ENCODE measurements at regions not wholly inside any gene's neighbourhood (a gene's known extent, or its start where the extent isn't known, plus 50 kb on each side); places are given as distances from the start of the nearest gene placed in this dataset.

DNA sequence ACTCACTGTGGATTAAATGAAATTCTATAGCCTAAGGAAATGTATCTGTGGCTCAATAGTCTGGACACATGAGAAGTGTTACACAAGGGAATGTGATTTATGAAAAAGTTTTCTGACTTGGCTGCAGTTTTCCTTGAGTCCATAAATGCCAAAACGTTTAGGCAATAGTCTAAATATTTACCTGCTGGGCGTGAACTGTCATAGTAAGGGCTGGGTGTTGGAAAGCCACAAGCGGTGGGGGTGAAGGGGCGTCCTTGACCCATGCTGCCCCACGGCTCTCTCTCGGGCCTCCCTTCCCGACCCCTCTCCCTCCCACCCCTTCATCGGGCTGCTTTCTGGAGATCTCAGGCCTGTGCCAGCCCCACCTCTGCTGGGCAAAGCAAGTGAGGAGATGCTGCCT is 223.7 kb downstream of the BUB3 start:
- no peak for ATAC-seq
- TF ChIP-seq ISL1 (CRISPR knock-in tag; IDR thresholded peaks at IDR 0.05), result no peak
- TF ChIP-seq ARNTL (CRISPR knock-in tag; IDR thresholded peaks at IDR 0.05; ENCODE audit: borderline replicate concordance, low read depth), result no peak
- TF ChIP-seq ZFP30 (CRISPR knock-in tag; IDR thresholded peaks at IDR 0.05), result no peak

DNA sequence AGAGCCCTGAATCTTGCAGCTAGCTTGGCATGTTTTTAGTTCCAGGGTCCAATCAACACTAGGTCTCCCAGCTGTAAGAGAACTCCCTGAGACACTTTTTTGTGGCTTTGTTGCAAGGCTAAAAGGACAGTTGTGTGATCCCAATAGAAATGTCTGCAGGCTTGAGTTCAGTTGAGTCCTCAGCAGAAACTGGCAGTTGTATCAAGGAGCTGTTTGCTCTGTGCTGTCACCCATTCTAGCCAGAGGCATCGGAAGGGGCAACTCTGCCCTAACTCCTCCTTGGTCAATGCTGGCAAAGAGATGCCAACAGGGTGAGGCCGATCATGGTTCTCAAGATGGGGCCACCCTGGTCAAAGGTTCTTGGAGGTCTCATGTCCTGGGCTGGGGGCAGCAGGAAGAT is 224.1 kb downstream of the BUB3 start:
- no peak for ATAC-seq
- no peak for TF ChIP-seq PPARA (CRISPR knock-in tag; IDR thresholded peaks at IDR 0.05; ENCODE audit: borderline replicate concordance)
- no peak for TF ChIP-seq TCF4 (CRISPR knock-in tag; IDR thresholded peaks at IDR 0.05; ENCODE audit: borderline replicate concordance)
- no peak for TF ChIP-seq ESRRG (CRISPR knock-in tag; IDR thresholded peaks at IDR 0.05)
- TF ChIP-seq, protein P1, sequence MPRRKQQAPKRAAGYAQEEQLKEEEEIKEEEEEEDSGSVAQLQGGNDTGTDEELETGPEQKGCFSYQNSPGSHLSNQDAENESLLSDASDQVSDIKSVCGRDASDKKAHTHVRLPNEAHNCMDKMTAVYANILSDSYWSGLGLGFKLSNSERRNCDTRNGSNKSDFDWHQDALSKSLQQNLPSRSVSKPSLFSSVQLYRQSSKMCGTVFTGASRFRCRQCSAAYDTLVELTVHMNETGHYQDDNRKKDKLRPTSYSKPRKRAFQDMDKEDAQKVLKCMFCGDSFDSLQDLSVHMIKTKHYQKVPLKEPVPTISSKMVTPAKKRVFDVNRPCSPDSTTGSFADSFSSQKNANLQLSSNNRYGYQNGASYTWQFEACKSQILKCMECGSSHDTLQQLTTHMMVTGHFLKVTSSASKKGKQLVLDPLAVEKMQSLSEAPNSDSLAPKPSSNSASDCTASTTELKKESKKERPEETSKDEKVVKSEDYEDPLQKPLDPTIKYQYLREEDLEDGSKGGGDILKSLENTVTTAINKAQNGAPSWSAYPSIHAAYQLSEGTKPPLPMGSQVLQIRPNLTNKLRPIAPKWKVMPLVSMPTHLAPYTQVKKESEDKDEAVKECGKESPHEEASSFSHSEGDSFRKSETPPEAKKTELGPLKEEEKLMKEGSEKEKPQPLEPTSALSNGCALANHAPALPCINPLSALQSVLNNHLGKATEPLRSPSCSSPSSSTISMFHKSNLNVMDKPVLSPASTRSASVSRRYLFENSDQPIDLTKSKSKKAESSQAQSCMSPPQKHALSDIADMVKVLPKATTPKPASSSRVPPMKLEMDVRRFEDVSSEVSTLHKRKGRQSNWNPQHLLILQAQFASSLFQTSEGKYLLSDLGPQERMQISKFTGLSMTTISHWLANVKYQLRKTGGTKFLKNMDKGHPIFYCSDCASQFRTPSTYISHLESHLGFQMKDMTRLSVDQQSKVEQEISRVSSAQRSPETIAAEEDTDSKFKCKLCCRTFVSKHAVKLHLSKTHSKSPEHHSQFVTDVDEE (CRISPR knock-in tag; IDR thresholded peaks at IDR 0.05), result no peak
- TF ChIP-seq SNAI2 (CRISPR knock-in tag; IDR thresholded peaks at IDR 0.05), result no peak
- TF ChIP-seq, protein P2, sequence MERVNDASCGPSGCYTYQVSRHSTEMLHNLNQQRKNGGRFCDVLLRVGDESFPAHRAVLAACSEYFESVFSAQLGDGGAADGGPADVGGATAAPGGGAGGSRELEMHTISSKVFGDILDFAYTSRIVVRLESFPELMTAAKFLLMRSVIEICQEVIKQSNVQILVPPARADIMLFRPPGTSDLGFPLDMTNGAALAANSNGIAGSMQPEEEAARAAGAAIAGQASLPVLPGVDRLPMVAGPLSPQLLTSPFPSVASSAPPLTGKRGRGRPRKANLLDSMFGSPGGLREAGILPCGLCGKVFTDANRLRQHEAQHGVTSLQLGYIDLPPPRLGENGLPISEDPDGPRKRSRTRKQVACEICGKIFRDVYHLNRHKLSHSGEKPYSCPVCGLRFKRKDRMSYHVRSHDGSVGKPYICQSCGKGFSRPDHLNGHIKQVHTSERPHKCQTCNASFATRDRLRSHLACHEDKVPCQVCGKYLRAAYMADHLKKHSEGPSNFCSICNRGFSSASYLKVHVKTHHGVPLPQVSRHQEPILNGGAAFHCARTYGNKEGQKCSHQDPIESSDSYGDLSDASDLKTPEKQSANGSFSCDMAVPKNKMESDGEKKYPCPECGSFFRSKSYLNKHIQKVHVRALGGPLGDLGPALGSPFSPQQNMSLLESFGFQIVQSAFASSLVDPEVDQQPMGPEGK (CRISPR knock-in tag; IDR thresholded peaks at IDR 0.05; ENCODE audit: borderline replicate concordance), result no peak
- TF ChIP-seq CSDC2 (CRISPR knock-in tag; IDR thresholded peaks at IDR 0.05), result no peak
- TF ChIP-seq, protein P3, sequence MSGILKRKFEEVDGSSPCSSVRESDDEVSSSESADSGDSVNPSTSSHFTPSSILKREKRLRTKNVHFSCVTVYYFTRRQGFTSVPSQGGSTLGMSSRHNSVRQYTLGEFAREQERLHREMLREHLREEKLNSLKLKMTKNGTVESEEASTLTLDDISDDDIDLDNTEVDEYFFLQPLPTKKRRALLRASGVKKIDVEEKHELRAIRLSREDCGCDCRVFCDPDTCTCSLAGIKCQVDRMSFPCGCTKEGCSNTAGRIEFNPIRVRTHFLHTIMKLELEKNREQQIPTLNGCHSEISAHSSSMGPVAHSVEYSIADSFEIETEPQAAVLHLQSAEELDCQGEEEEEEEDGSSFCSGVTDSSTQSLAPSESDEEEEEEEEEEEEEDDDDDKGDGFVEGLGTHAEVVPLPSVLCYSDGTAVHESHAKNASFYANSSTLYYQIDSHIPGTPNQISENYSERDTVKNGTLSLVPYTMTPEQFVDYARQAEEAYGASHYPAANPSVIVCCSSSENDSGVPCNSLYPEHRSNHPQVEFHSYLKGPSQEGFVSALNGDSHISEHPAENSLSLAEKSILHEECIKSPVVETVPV (CRISPR knock-in tag; IDR thresholded peaks at IDR 0.05), result no peak

DNA sequence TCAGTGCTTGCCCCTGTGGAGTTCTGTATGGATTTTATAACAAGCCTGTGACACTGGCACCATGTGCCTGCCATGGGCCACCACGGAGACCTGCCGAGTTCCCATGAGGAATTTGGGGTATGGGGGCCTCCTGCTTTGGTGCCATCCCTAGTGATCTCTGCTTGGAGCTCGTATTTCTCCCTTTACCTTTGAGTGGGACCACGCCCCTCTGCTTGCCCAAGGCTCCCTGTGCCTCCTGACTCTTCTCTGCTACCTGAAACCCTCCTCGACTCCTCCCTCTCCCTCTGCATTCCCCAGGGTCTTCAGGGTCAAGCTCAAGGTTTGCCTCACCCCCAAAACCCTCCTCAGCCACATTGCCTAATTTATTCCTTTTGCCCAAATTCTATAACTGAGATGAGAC is 225.0 kb downstream of the BUB3 start:
- ATAC-seq, result no peak
- TF ChIP-seq, protein P3 (CRISPR knock-in tag; IDR thresholded peaks at IDR 0.05), result no peak
- no peak for TF ChIP-seq OSR1 (CRISPR knock-in tag; IDR thresholded peaks at IDR 0.05)
- TF ChIP-seq ESRRG (CRISPR knock-in tag; IDR thresholded peaks at IDR 0.05), result no peak
- no peak for TF ChIP-seq PPARA (CRISPR knock-in tag; IDR thresholded peaks at IDR 0.05; ENCODE audit: borderline replicate concordance)
- no peak for TF ChIP-seq RARB (CRISPR knock-in tag; IDR thresholded peaks at IDR 0.05)
- no peak for TF ChIP-seq ZFP30 (CRISPR knock-in tag; IDR thresholded peaks at IDR 0.05)
- no peak for TF ChIP-seq ISL1 (CRISPR knock-in tag; IDR thresholded peaks at IDR 0.05)
- no peak for TF ChIP-seq ZNF565 (CRISPR knock-in tag; conservative IDR thresholded peaks at IDR 0.05; ENCODE audit: low read depth)
- TF ChIP-seq, protein P2 (CRISPR knock-in tag; IDR thresholded peaks at IDR 0.05; ENCODE audit: borderline replicate concordance), result no peak
- TF ChIP-seq ARNTL (CRISPR knock-in tag; IDR thresholded peaks at IDR 0.05; ENCODE audit: borderline replicate concordance, low read depth), result no peak
- TF ChIP-seq ZFP3 (CRISPR knock-in tag; IDR thresholded peaks at IDR 0.05), result no peak
- no peak for TF ChIP-seq ZNF70 (CRISPR knock-in tag; IDR thresholded peaks at IDR 0.05)
- TF ChIP-seq, protein P1 (CRISPR knock-in tag; IDR thresholded peaks at IDR 0.05), result no peak
- TF ChIP-seq GLIS3 (CRISPR knock-in tag; IDR thresholded peaks at IDR 0.05), result no peak
- TF ChIP-seq SNAI2 (CRISPR knock-in tag; IDR thresholded peaks at IDR 0.05), result no peak

All from SK-N-SH treated with all-trans-retinoic acid at 6 μM for 48 hours (cell line).